Urothelium cell line (cell line): ENCODE measurements at regions not wholly inside any gene's neighbourhood (a gene's known extent, or its start where the extent isn't known, plus 50 kb on each side); places are given as distances from the start of the nearest gene placed in this dataset.

Experiments
- DNase-seq: peaks from one replicate; pipeline ENCODE4 v3.0.0; 2011; ENCODE audit warnings: low spot score, mixed read lengths
- FAIRE-seq: peaks from 2 replicates; lab custom pipeline; 2011; peaks lifted over from hg19 to GRCh38; lab: Jason Lieb, UNC

GRCh38 chr18:78538669-78539440 is 440.8 kb upstream of the SALL3 start:
- DNase-seq (no peak), FAIRE-seq (no peak)

- peak; percentile 29 for DNase-seq
- no peak for FAIRE-seq
Observed at GRCh38 chr18:78540636-78541529, 438.7 kb upstream of the SALL3 start.

DNA sequence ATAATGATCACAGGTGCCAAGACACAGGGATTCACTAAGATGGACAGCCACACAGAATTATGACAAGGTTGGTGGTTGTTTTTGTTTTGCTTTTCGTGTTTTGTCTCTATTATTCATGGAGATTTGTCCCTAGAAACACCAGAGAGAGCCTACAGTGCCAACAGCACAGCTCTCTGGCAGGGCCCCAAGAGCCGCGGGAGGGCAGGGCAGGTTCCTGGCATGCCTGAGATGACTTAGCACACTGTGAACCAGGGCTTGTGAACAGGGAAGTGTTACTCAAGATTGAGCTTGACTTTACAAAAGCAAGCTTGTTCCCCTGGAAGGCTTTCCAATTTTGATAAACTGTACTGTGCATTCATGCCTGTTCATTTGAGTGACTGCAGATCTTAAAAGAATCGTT is 437.4 kb upstream of the SALL3 start:
- peak; percentile 5 for FAIRE-seq
- peak; percentile 90 for DNase-seq

DNA sequence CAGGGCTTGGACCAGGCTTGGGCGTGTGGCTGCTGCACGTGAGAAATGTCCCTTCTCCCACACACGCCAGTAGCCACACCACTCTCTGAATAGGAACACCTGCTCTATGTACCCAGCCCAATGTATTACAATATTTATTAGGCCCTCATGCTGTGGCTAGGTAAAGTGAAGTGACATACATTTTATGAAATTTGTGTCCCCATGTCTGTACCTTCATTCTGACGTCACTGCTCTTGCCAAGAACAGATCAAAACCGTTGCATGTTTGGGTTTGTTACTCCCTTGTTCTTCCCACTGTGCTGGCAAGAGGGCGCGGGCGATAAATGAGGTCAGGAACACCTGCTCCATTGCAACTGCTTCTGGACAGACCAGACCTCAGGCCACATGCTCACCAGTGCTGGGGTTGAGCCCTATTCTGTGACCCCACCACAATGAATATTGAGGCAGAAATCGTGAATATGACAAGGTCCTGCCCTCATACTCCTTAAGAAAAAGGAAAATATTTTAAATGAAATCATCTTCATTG is 436.4 kb upstream of the SALL3 start:
- FAIRE-seq = no peak
- DNase-seq = no peak

DNA sequence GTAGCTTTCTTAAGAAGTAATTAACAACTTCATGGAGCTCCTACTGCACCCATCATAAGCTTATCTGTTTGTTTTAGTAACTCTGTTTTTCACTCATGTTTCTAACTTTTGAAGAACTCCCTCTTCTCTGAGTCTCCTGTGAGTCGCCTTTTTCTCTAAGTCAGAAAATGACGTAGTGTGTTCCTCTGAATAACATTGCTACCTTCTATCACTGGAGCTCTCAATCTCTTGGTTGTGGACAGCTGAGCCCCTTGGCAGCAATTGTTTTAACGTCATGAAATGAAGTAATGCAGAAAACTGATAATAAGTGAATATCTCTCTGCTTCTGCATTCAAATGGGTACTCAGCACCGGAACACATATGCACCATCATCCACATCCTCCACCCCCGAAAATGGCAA is 433.3 kb upstream of the SALL3 start:
- no peak for DNase-seq
- FAIRE-seq = no peak

DNA sequence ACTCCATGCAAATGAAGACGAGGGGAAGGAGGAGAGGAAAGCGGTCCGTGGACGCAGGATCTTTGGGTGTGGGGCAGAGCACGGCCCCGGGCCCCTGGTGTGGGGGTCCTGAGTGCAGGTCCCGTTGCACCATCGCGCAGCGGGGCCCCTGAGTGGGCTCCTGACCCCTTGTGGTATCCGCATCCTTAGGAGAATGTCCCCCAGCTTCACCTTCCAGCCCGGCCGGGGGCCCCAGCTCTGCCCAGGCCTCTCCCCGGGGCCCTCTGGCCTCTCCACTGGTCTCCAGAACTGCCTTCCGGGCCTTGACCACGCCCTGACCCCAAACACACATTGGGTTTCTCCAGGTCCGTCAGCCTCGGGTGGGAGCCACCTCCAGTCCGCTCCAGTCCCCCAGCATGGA is 431.8 kb upstream of the SALL3 start:
- DNase-seq (no peak), FAIRE-seq (no peak)

GRCh38 chr18:78548261-78549058 is 431.2 kb upstream of the SALL3 start:
- DNase-seq (no peak), FAIRE-seq (peak; percentile 99)

DNA sequence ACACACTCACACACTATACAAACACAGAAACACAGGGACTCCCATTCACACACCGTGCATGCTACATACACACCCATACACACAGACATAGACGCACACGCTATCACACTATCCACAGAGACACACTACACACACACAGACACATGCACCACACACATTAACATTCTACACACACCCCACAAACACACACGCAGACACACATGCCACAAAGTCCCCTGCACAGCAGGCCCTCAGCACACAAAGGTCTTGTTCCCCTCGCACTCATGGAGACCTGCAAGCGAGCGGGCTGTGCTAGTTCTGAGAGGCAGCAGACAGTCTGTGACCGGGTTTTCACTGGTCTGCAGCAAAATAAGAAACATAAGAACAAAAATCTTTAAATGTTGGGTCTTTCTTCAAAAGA is 429.6 kb upstream of the SALL3 start:
- FAIRE-seq (peak; percentile 74), DNase-seq (no peak)

DNA sequence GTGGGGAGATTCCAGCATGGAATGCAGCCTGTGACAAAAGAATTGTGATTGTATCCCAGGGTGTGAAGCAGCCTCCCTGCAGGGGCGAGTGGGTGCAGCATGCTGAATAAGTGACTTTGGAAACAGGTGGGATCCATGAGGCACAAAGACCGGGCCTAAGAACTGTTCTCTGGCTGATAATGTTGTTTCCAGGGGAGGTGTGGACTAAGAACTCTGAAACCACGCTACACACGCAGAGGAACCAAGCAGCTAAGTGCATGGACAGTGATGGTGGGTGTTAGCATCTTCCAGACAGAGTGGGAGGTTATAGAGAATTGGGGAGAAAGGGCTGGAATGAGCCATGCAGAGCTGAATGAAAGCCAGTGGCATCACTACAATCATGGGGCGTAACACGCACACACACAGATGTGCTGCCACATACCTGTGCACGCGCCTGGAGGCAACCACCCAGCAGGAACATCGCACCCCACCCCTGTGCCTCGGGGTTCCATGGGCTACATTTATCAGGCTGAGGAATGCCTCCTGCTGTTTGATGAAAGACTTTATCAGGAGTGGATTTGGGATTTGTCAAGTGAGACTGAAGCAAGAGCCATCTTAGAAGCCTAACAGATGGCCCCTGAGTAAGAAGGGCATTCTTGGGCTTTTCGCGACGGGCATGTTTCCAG is 424.5 kb upstream of the SALL3 start:
- FAIRE-seq = peak; percentile 52

DNA sequence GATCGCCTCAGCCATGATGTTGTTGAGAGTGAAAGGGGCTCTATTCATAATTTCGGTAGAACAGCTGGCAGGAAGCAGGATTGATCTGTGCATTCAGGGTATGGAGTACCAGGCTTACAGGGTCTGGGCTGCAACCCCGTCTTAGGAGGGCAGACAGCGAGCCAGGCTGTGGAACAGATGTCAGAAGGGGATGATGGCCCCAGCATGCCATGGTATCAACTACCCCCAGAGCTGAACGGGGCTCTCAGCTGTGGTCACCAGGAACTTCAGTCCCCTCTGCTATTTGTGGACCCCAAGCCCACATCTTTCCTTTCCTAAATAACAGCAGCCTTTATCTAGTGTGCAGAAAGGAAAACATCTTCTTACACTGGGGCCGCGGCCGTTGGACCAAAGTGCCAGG is 422.2 kb upstream of the SALL3 start:
- DNase-seq = no peak
- FAIRE-seq = no peak

More for the DNA sequence above, 424.5 kb upstream of the SALL3 start:
- DNase-seq = no peak

GRCh38 chr18:78558101-78558810 is 421.4 kb upstream of the SALL3 start:
- DNase-seq = no peak
- FAIRE-seq = no peak

GRCh38 chr18:78558948-78559347 is 420.7 kb upstream of the SALL3 start:
- FAIRE-seq = no peak
- no peak for DNase-seq

DNA sequence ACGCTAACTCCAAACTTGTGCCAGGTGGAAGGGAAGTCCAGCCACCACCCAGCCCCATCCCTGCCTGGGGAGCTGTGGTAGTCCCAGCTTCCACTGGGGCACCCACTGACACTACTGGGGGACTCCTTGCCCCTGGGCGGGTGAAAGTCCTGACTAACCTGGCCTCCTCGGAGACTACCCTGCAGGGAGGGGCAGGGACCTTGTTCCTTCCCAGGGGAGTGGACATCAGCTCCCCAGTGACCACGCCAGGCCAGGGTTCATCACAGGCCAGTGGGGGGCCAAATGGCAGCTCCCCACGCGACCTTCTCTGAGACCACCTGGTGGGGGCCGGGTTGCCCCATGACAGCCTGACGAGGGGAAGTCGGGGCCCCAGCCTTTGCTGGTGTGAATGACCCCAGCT is 420.0 kb upstream of the SALL3 start:
- FAIRE-seq (no peak), DNase-seq (no peak)

DNA sequence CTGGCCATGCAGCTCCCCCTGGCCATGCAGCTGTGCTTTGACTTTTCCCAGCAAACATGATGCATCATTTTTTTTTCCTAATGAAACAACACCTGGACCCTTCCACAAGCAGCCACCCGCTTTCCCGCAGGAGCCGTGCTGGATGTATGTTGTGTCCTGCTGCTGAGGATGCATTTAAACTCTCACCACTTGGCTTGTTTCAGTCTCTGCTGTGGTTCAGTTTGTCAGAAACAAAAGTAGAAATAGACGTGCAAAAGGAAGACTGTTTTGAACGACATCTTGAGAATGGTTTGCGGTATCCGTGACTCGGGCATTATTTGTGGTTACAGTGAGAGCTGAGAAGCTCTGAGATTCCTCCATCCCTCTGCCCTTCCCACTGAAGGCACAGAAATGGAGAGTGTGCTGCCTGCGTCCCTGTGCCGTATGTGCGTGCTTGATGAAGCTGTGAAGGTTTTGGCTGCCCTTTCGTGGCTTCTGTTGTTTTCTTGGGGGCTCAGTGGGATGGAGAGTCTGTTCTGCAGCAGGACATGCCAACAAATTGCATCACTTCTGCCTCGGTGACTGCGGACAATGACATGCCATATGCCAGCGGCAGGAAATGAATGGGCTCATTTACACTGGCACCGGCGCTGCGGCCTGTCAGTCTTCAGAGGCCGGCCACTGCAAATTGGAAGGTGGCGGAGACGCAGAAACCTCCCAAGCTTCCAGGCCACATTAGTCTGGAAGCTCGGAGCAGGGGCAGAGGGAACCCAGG is 417.7 kb upstream of the SALL3 start:
- FAIRE-seq = peak; percentile 50
- DNase-seq = peak; percentile 46

GRCh38 chr18:78562531-78562961 is 417.1 kb upstream of the SALL3 start:
- no peak for DNase-seq
- no peak for FAIRE-seq

GRCh38 chr18:78563110-78563509 is 416.5 kb upstream of the SALL3 start:
- FAIRE-seq (no peak), DNase-seq (no peak)

GRCh38 chr18:78564030-78564429 is 415.6 kb upstream of the SALL3 start:
- DNase-seq = no peak
- FAIRE-seq = no peak

DNA sequence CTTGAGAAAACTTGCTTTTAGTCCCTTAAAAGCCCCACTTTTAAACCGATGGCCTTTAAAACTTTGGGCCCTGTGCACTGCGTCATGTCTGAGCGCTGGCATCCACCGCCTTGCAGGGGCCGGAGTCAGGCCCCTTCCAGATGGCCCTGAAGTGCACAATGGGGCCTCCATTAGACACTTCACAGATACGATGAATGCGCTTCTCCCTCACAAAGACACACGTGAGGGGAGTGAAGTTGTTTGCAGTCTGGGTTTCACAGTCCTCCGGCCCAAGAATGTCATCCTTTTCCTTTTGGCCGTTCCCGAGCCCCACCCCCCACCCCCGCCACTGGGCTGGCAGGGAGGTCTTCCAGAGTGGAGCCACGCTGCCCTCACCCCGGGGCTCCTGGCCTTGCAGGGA is 415.1 kb upstream of the SALL3 start:
- no peak for DNase-seq
- no peak for FAIRE-seq

DNA sequence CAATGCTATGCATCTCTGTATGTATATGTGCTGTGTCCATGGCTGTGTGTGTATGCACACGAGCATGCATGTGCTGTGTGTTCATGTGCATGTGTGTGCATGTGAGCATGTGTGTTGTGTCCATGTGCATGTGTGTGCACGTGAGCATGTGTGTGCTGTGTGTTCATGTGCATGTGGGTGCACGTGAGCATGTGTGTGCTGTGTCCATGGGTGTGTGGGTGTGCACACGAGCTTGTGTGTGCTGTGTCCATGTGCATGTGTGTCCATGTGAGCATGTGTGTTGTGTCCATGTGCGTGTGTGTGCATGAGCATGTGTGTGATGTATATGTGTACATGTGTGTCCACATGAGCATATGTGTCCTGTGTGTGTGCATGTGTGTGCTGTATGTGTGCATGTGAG is 414.4 kb upstream of the SALL3 start:
- FAIRE-seq (peak; percentile 98), DNase-seq (no peak)
